Stimulated activated naive CD8-positive, alpha-beta T cell treated with anti-CD3 and anti-CD28 coated beads, Interleukin-15, Interleukin-2, amounts not matched to agents 100 ng/mL and 50 ng/mL, for 24 hours (primary cell): ENCODE measurements at regions not wholly inside any gene's neighbourhood (a gene's known extent, or its start where the extent isn't known, plus 50 kb on each side); places are given as distances from the start of the nearest gene placed in this dataset.
"Not testable (repeated sequence)": the region's sequence is repeated elsewhere in the genome, so short reads cannot be mapped to it uniquely, and the experiment has no call there.

Experiments
- H3K27ac Mint-ChIP-seq: one replicate; pipeline ENCODE4 v1.8.0; 2021; ENCODE audit warnings: mild to moderate bottlenecking, mixed read lengths
- H3K27me3 Mint-ChIP-seq: one replicate; pipeline ENCODE4 v1.8.0; 2021; ENCODE audit warnings: mixed read lengths
- H3K36me3 Mint-ChIP-seq: one replicate; pipeline ENCODE4 v1.8.0; 2021; ENCODE audit warnings: low read depth, mixed read lengths
- H3K4me1 Mint-ChIP-seq: one replicate; pipeline ENCODE4 v1.8.0; 2021; ENCODE audit warnings: low read depth, mixed read lengths
- H3K4me3 Mint-ChIP-seq: one replicate; pipeline ENCODE4 v1.8.0; 2021; ENCODE audit warnings: mild to moderate bottlenecking, mixed read lengths
- H3K9me3 Mint-ChIP-seq: one replicate; pipeline ENCODE4 v1.8.0; 2021; ENCODE audit warnings: mixed read lengths

DNA sequence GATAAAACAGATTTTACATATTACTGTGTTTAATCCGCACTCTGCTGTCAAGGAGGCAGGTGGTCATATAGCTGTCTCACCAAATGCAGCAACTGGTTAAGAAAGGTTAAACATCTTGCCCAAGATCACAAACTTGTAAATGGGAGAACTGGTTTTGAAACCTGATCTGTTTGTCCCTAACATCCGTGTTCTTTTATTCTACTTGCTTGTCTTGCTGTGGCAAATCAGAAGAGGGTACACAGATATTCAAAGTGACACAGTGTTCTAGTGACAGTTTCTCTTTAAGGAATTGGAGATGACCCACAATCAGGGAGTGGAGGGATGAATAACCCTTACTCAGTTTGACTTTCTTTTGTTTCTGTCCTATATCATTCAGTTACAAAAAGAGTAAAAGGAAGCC, 83.0 kb upstream of the SGK1 start:
- no peaks in the 10 kb centered on the region for H3K9me3 Mint-ChIP-seq
- no peaks in the 10 kb centered on the region for H3K36me3 Mint-ChIP-seq
- no peak overlapping the region for H3K27ac Mint-ChIP-seq
- H3K4me3 Mint-ChIP-seq = no peak overlapping the region
- H3K4me1 Mint-ChIP-seq = peaks cover 21% of the 10 kb centered on the region
- no peaks in the 10 kb centered on the region for H3K27me3 Mint-ChIP-seq

- Mint-ChIP-seq H3K27me3 (no peaks in the 10 kb centered on the region), H3K4me1 (peaks cover 28% of the 10 kb centered on the region), H3K9me3 (no peaks in the 10 kb centered on the region), H3K36me3 (no peaks in the 10 kb centered on the region), H3K27ac (peak overlapping the region; percentile 76), H3K4me3 (no peak overlapping the region)
These were observed 80.5 kb upstream of the SGK1 start for GRCh38 chr6:134398453-134398852.

- peaks cover 22% of the 10 kb centered on the region for H3K4me1 Mint-ChIP-seq
- no peaks in the 10 kb centered on the region for H3K36me3 Mint-ChIP-seq
- no peak overlapping the region for H3K27ac Mint-ChIP-seq
- H3K9me3 Mint-ChIP-seq = no peaks in the 10 kb centered on the region
- no peak overlapping the region for H3K4me3 Mint-ChIP-seq
- no peaks in the 10 kb centered on the region for H3K27me3 Mint-ChIP-seq
These were observed 79.8 kb upstream of the SGK1 start for GRCh38 chr6:134397676-134398075.

- H3K27me3 Mint-ChIP-seq = no peaks in the 10 kb centered on the region
- no peaks in the 10 kb centered on the region for H3K9me3 Mint-ChIP-seq
- no peak overlapping the region for H3K27ac Mint-ChIP-seq
- no peak overlapping the region for H3K4me3 Mint-ChIP-seq
- peaks cover 15% of the 10 kb centered on the region for H3K4me1 Mint-ChIP-seq
- no peaks in the 10 kb centered on the region for H3K36me3 Mint-ChIP-seq
These were observed 77.0 kb upstream of the SGK1 start for GRCh38 chr6:134394905-134395304.

GRCh38 chr6:134394208-134394607, 76.3 kb upstream of the SGK1 start:
- Mint-ChIP-seq H3K36me3 (no peaks in the 10 kb centered on the region), H3K9me3 (no peaks in the 10 kb centered on the region), H3K4me1 (peaks cover 15% of the 10 kb centered on the region), H3K4me3 (no peak overlapping the region), H3K27ac (no peak overlapping the region), H3K27me3 (no peaks in the 10 kb centered on the region)

DNA sequence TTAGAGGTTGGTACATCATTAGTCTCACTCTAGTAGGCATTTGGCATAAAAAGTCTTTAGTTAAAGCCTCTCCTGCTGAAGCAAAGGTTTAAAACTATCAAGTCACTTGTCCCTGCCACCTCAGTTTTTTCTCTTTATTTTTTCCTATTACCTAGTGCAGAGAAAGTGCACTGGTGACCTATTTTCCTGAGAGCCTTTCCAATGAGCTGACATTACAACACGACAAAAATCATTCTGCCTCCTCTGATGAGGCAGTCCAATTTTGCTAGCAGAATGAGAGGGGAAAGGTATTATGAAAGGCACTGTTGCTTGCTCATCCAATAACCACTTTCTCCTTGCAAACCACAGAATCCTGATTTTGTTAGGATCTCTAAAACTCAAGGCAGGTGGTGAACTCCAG, 73.3 kb upstream of the SGK1 start:
- H3K9me3 Mint-ChIP-seq = no peaks in the 10 kb centered on the region
- peaks cover 7% of the 10 kb centered on the region for H3K4me1 Mint-ChIP-seq
- no peaks in the 10 kb centered on the region for H3K27me3 Mint-ChIP-seq
- no peaks in the 10 kb centered on the region for H3K36me3 Mint-ChIP-seq
- H3K4me3 Mint-ChIP-seq = no peak overlapping the region
- H3K27ac Mint-ChIP-seq = no peak overlapping the region

GRCh38 chr6:134389658-134390057, 71.7 kb upstream of the SGK1 start:
- Mint-ChIP-seq H3K9me3 (no peaks in the 10 kb centered on the region), H3K36me3 (no peaks in the 10 kb centered on the region), H3K27ac (no peak overlapping the region), H3K4me1 (peaks cover 3% of the 10 kb centered on the region), H3K27me3 (no peaks in the 10 kb centered on the region), H3K4me3 (no peak overlapping the region)

GRCh38 chr6:134389129-134389528, 71.2 kb upstream of the SGK1 start:
- Mint-ChIP-seq H3K36me3 (no peaks in the 10 kb centered on the region), H3K4me3 (no peak overlapping the region), H3K27me3 (no peaks in the 10 kb centered on the region), H3K9me3 (no peaks in the 10 kb centered on the region), H3K4me1 (no peaks in the 10 kb centered on the region), H3K27ac (no peak overlapping the region)

DNA sequence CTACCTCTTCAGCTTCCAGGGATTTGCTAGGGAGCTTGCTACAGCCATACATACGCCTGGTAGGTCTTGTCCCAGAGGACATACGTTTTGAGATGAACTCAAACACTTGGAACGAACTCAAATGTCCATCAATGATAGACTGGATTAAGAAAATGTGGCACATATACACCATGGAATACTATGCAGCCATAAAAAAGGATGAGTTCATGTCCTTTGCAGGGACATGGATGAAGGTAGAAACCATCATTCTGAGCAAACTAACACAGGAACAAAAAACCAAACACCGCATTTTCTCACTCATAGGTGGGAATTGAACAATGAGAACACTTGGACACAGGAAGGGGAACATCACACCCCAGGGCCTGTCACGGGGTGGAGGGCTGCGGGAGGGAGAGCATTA, 68.6 kb upstream of the SGK1 start:
- not testable (repeated sequence) for H3K9me3 Mint-ChIP-seq, H3K36me3 Mint-ChIP-seq, H3K27me3 Mint-ChIP-seq, H3K4me1 Mint-ChIP-seq, H3K4me3 Mint-ChIP-seq, H3K27ac Mint-ChIP-seq

DNA sequence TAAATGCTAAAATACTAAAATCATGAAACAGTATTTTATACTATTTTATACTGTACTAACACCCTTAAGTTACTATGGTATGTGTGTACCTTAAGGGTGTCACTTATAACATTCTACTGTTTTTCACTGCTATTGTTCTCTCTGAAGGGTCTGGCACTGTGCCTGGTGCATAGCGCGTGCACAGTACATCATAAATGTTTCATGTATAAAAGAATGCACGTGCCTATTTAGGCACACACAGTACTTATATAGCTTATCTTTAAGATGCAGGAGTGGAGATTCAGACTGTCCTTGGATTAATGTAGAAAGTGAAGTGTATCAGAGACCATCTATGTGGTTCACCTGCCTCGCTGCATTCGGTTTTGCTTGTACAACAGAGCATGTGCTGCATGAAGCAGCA, 64.0 kb upstream of the SGK1 start:
- Mint-ChIP-seq H3K9me3 (no peaks in the 10 kb centered on the region), H3K27ac (no peak overlapping the region), H3K4me1 (peaks cover 27% of the 10 kb centered on the region), H3K36me3 (no peaks in the 10 kb centered on the region), H3K4me3 (no peak overlapping the region), H3K27me3 (no peaks in the 10 kb centered on the region)

DNA sequence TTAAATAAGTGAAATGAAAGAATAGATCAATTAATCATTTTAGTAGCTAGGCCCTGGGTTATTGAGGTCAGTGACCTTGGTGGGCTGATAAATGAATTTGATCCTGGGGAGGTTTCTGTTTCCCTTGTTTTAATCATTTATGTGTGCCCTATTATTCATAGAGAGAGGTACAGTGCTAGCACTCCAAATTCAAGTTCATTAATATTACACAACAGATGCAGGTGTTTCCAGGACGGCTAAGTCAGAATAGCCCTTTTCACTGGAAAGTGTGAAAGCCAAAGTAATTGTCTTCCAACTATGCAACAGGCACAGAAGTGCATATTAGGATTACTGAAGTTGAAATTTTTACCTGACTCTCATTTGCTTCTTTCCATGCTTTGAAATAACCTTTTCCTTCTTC, 61.7 kb upstream of the SGK1 start:
- H3K4me3 Mint-ChIP-seq = peak overlapping the region; percentile 48
- no peaks in the 10 kb centered on the region for H3K9me3 Mint-ChIP-seq
- peak overlapping the region; percentile 86 for H3K27ac Mint-ChIP-seq
- H3K4me1 Mint-ChIP-seq = peaks cover 30% of the 10 kb centered on the region
- no peaks in the 10 kb centered on the region for H3K27me3 Mint-ChIP-seq
- no peaks in the 10 kb centered on the region for H3K36me3 Mint-ChIP-seq

DNA sequence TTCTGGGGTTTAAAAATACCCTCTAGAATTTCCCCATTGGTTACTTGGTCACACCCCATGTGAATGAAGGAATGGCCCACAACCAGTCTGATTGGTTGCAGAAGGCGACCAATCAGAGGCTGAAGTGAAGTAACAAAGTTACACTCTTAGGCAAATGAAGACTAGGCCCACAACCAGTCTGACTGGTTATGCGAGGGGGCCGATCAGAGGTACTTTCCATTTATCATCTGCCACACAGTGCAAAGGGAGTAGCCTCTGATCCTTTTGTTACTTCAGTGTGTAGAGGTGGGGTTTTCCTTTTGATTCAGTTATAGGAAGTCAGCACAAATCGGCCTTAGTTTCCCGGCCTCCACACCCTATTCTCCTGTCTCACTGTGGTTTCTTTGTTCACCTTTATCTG, 61.2 kb upstream of the SGK1 start:
- Mint-ChIP-seq H3K9me3 (no peaks in the 10 kb centered on the region), H3K4me1 (peaks cover 36% of the 10 kb centered on the region), H3K4me3 (peak overlapping the region; percentile 48), H3K36me3 (no peaks in the 10 kb centered on the region), H3K27ac (peak overlapping the region; percentile 86), H3K27me3 (no peaks in the 10 kb centered on the region)

DNA sequence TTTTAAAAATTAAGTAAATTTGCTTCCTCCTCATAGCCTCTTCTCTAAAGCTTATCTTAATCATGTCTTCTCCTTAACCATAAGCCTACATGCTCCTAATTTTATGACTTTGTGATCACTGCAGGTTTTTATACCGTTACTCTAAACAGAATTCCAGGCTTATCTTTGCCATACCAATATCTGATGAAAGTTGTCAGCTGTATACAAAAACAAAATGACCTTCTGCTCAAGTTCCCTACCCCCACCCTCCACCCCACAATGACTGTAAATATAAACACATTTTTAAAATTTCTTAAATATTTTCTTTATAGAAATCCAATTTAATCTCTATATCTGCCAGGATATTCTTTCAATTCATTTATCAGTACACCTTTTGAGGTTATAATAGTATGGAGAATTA, 60.5 kb upstream of the SGK1 start:
- Mint-ChIP-seq H3K9me3 (no peaks in the 10 kb centered on the region), H3K27ac (peak overlapping the region; percentile 86), H3K4me1 (peaks cover 42% of the 10 kb centered on the region), H3K36me3 (no peaks in the 10 kb centered on the region), H3K27me3 (no peaks in the 10 kb centered on the region), H3K4me3 (no peak overlapping the region)

DNA sequence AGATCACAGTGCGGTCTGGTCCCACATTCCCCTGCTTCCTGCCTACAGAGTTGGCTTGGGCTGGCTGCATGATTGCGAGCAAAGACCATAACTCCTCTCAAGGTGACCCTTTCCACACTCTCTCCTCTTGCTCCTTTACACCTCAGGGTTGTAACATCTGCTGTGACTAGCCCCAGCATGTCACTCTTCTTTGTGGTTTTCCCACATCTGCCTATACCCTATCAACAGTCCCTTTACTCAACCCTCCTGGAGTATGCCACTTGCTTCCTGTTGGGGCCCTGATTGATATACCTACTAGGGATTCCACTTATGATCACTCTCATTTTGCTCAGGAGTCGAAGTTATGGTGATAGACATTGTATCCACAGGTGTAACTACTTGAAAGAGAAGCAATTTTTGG, 58.9 kb upstream of the SGK1 start:
- Mint-ChIP-seq H3K27me3 (no peaks in the 10 kb centered on the region), H3K27ac (no peak overlapping the region), H3K4me1 (peaks cover 58% of the 10 kb centered on the region), H3K4me3 (no peak overlapping the region), H3K36me3 (no peaks in the 10 kb centered on the region), H3K9me3 (no peaks in the 10 kb centered on the region)

DNA sequence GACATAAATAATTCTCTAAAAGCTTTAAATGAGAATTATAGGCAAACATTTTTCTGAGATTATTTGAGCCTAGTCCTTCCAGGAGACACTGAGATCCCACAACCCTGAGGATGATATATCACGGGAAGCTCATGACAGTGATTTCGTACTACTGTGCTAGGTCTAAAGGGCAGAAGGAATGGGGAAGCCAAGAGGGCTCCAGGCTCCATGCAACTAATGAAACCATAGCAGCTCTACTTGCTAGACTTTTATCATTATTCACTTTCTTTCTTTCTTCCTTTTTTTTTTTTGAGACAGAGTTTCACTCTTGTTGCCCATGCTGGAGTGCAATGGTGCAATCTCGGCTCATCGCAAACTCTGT, 57.3 kb upstream of the SGK1 start:
- Mint-ChIP-seq H3K4me1 (peaks cover 58% of the 10 kb centered on the region), H3K9me3 (no peaks in the 10 kb centered on the region), H3K36me3 (no peaks in the 10 kb centered on the region), H3K4me3 (no peak overlapping the region), H3K27ac (no peak overlapping the region), H3K27me3 (no peaks in the 10 kb centered on the region)

DNA sequence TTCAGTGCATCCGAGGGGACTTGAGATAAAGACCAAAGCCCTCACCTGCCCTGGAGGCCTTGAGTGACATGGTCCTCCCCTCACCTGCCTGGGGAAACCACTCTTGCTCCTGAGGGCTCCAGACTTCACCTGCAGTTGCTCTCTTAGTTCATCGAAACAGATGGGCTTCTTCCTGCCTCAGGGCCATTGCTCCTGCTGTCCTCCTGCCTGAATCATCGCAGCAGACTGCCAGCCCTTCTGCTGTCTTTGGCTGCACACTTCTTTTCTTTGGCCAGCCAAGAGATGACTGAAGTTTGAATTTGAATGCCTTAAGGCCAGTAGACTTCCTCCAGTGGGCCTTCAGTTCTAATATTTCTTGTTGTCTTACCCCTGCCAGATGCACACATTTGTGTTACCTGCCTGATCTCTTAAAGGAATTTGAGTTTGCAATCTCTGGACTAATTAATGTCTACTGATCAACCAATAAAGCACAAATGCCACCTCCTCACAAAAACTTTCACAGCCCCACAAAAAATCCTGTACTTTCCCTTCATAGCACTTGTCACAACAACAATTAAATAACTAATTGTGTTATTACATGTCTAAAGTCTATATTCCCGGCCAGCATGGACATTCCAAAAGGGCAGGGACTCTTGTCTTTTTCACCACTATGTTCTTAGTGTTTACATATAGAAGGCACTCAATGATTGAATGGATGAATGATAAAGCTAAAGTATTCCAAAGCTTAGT, 56.7 kb upstream of the SGK1 start:
- H3K27me3 Mint-ChIP-seq = no peaks in the 10 kb centered on the region
- H3K36me3 Mint-ChIP-seq = no peaks in the 10 kb centered on the region
- no peak overlapping the region for H3K4me3 Mint-ChIP-seq
- H3K4me1 Mint-ChIP-seq = peaks cover 53% of the 10 kb centered on the region
- no peak overlapping the region for H3K27ac Mint-ChIP-seq
- H3K9me3 Mint-ChIP-seq = no peaks in the 10 kb centered on the region
